Calu3 (cell line): ENCODE measurements at regions not wholly inside any gene's neighbourhood (a gene's known extent, or its start where the extent isn't known, plus 50 kb on each side); places are given as distances from the start of the nearest gene placed in this dataset.

ENCODE experiments used
- BruUV-seq: library from RNA; stranded (reverse); fragments of 400-500 nt; replicated peaks from 2 replicates; lab custom pipeline; 2021; lab: Mats Ljungman, UMichigan
- CTCF ChIA-PET: fragments of 300-600 bp; sonication (Branson Sonifier 250); formaldehyde crosslinking; loops from one replicate; lab custom pipeline; 2022; ENCODE audit warnings: antibody characterized with exemption; lab: Charles Lee
- DNase-seq: peaks from one replicate; pipeline ENCODE4 v3.0.0; 2022
- H3K27ac Mint-ChIP-seq: one replicate; pipeline ENCODE4 v1.8.0; 2022; ENCODE audit warnings: mixed read lengths; ENCODE audit not compliant: unreplicated experiment
- H3K27me3 Mint-ChIP-seq: one replicate; pipeline ENCODE4 v1.8.0; 2022; ENCODE audit warnings: mixed read lengths; ENCODE audit not compliant: unreplicated experiment
- H3K36me3 Mint-ChIP-seq: one replicate; pipeline ENCODE4 v1.8.0; 2022; ENCODE audit warnings: mild to moderate bottlenecking, moderate library complexity, mixed read lengths; ENCODE audit not compliant: insufficient read depth, unreplicated experiment
- H3K4me1 Mint-ChIP-seq: one replicate; pipeline ENCODE4 v1.8.0; 2022; ENCODE audit warnings: mild to moderate bottlenecking, low read depth, mixed read lengths; ENCODE audit not compliant: unreplicated experiment
- H3K4me3 Mint-ChIP-seq: one replicate; pipeline ENCODE4 v1.8.0; 2022; ENCODE audit warnings: mild to moderate bottlenecking, low read depth, moderate library complexity, mixed read lengths; ENCODE audit not compliant: unreplicated experiment
- H3K9me3 Mint-ChIP-seq: one replicate; pipeline ENCODE4 v1.8.0; 2022; ENCODE audit warnings: low read depth, mixed read lengths; ENCODE audit not compliant: unreplicated experiment
- intact Hi-C: fragments of 100-400 bp; cut with micrococcal nuclease; formaldehyde crosslinking; loops from one replicate; pipeline ENCODE4 v1.10.0; 2022; ENCODE audit not compliant: unreplicated experiment
- TF ChIP-seq, protein P1 (sequence below): fragments of 200-600 bp; IDR thresholded peaks from one replicate; pipeline ENCODE4 v1.8.0; 2022; ENCODE audit warnings: antibody characterized with exemption; ENCODE audit not compliant: unreplicated experiment

DNA sequence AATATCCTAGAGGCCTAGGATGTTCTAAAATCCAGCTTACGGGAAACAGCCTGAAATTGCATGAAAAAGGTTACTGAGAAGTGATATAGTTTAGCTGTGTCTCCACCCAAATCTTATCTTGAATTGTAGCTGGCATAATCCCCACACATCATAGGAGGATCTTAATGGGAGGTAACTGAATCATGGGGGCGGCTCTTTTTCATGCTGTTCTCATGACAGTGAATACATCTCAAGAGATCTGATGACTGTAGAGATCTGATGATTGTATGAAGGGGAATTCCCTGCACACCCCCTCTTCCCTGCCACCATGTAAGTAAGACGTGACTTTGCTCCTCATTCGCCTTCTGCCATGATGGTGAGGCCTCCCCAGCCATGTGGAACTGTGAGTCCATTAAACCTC is 385.6 kb upstream of the ID2 start:
- no peaks in the 10 kb centered on the region for H3K9me3 Mint-ChIP-seq
- intact Hi-C loops, result no loop called here
- TF ChIP-seq, protein P1, sequence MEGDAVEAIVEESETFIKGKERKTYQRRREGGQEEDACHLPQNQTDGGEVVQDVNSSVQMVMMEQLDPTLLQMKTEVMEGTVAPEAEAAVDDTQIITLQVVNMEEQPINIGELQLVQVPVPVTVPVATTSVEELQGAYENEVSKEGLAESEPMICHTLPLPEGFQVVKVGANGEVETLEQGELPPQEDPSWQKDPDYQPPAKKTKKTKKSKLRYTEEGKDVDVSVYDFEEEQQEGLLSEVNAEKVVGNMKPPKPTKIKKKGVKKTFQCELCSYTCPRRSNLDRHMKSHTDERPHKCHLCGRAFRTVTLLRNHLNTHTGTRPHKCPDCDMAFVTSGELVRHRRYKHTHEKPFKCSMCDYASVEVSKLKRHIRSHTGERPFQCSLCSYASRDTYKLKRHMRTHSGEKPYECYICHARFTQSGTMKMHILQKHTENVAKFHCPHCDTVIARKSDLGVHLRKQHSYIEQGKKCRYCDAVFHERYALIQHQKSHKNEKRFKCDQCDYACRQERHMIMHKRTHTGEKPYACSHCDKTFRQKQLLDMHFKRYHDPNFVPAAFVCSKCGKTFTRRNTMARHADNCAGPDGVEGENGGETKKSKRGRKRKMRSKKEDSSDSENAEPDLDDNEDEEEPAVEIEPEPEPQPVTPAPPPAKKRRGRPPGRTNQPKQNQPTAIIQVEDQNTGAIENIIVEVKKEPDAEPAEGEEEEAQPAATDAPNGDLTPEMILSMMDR, result no peak
- BruUV-seq, result no TSS peak
- no peak for DNase-seq
- no peaks in the 10 kb centered on the region for H3K27me3 Mint-ChIP-seq
- H3K4me3 Mint-ChIP-seq, result no peak overlapping the region
- H3K4me1 Mint-ChIP-seq, result no peaks in the 10 kb centered on the region
- no peaks in the 10 kb centered on the region for H3K36me3 Mint-ChIP-seq
- H3K27ac Mint-ChIP-seq, result no peak overlapping the region
- CTCF ChIA-PET, result no interaction called here

GRCh38 chr2:8297376-8298231 is 384.3 kb upstream of the ID2 start:
- Mint-ChIP-seq H3K9me3 (no peaks in the 10 kb centered on the region), H3K36me3 (no peaks in the 10 kb centered on the region), H3K27me3 (no peaks in the 10 kb centered on the region), H3K27ac (no peak overlapping the region), H3K4me1 (peaks cover 8% of the 10 kb centered on the region), H3K4me3 (no peak overlapping the region)
- no peak for DNase-seq
- BruUV-seq, result no TSS peak
- intact Hi-C loops, result no loop called here
- CTCF ChIA-PET, result no interaction called here
- TF ChIP-seq, protein P1, result no peak

GRCh38 chr2:8298783-8299182 is 383.1 kb upstream of the ID2 start:
- BruUV-seq, result no TSS peak
- CTCF ChIA-PET, result no interaction called here
- no peaks in the 10 kb centered on the region for H3K9me3 Mint-ChIP-seq
- no peak overlapping the region for H3K4me3 Mint-ChIP-seq
- H3K36me3 Mint-ChIP-seq, result no peaks in the 10 kb centered on the region
- intact Hi-C loops, result no loop called here
- DNase-seq, result no peak
- TF ChIP-seq, protein P1, result no peak
- H3K4me1 Mint-ChIP-seq, result peaks cover 8% of the 10 kb centered on the region
- no peak overlapping the region for H3K27ac Mint-ChIP-seq
- no peaks in the 10 kb centered on the region for H3K27me3 Mint-ChIP-seq

DNA sequence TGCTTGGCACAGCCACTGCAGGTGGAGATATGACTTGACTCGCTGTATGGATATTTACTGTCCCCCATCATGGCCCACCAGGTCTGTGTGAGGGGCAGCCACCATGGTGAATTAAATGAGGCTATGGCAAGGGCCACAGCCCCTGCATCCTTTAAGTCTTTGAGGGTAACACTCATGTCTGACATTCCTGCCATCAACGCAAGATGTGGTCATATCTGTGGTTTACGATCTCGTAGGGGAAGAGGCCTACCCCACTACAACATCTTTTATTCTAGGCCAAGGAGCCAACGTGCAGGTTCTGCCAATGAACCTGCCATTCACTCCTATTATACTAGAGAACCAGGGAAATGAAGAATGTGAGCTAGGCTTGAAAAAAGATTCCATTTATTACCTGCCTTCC is 381.6 kb upstream of the ID2 start:
- BruUV-seq, result no TSS peak
- Mint-ChIP-seq H3K36me3 (no peaks in the 10 kb centered on the region), H3K4me1 (peaks cover 8% of the 10 kb centered on the region), H3K9me3 (no peaks in the 10 kb centered on the region), H3K27ac (no peak overlapping the region), H3K4me3 (no peak overlapping the region), H3K27me3 (no peaks in the 10 kb centered on the region)
- CTCF ChIA-PET, result no interaction called here
- TF ChIP-seq, protein P1, result no peak
- no peak for DNase-seq
- intact Hi-C loops, result loop anchor here (10.0 kb wide), 1 partner anchor 195 kb away; no protein-coding TSS in a partner anchor
